GM12891 (cell line): ENCODE measurements at regions not wholly inside any gene's neighbourhood (a gene's known extent, or its start where the extent isn't known, plus 50 kb on each side); places are given as distances from the start of the nearest gene placed in this dataset.

Experiments
- PAX5 ChIP-seq: IDR thresholded peaks from 2 replicates; pipeline ENCODE4 v1.6.1; 2011; ENCODE audit warnings: low read length, moderate library complexity, mild to moderate bottlenecking; ENCODE audit not compliant: insufficient read depth, severe bottlenecking
- POLR2A ChIP-seq: IDR thresholded peaks from 2 replicates; pipeline ENCODE4 v1.6.1; 2011; ENCODE audit warnings: low read depth, low read length, control low read depth
- POLR2AphosphoS5 ChIP-seq: IDR thresholded peaks from 2 replicates; pipeline ENCODE4 v1.6.1; 2011; ENCODE audit warnings: low read depth, low read length, control low read depth
- SPI1 ChIP-seq: IDR thresholded peaks from 2 replicates; pipeline ENCODE4 v1.6.1; 2011; ENCODE audit warnings: low read depth, low read length, control low read depth
- TAF1 ChIP-seq: IDR thresholded peaks from 2 replicates; pipeline ENCODE4 v1.6.1; 2011; ENCODE audit warnings: low read depth, low read length, control low read depth

DNA sequence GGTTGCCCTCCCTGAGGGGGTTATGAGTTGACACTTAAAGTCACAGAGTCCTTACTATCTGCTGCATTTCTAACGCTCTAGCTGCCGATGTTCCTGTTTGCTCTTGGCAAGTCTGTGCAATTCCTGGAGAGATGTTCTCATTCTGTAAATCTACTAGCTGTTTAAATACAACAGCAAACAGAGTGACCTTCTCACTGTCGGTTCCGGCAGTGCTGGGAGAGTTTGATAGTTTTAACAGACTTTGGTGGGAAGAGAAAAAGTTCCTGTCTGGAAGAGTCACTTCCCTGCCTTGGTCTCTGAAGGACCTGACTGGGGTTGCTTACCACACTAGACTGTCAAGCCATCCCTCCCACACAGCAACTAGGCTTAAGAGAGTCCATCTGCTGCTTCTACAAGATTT, 63.3 kb upstream of the ELMO1 start:
- no peak for TF ChIP-seq POLR2A
- TF ChIP-seq TAF1, result no peak
- no peak for TF ChIP-seq POLR2AphosphoS5
- TF ChIP-seq SPI1, result no peak
- no peak for TF ChIP-seq PAX5
